ENCODE measurements at regions not wholly inside any gene's neighbourhood (a gene's known extent, or its start where the extent isn't known, plus 50 kb on each side); places are given as distances from the start of the nearest gene placed in this dataset.
A peak's percentile ranks its signal among the peaks of the same experiment; 100 is the strongest.

DNA sequence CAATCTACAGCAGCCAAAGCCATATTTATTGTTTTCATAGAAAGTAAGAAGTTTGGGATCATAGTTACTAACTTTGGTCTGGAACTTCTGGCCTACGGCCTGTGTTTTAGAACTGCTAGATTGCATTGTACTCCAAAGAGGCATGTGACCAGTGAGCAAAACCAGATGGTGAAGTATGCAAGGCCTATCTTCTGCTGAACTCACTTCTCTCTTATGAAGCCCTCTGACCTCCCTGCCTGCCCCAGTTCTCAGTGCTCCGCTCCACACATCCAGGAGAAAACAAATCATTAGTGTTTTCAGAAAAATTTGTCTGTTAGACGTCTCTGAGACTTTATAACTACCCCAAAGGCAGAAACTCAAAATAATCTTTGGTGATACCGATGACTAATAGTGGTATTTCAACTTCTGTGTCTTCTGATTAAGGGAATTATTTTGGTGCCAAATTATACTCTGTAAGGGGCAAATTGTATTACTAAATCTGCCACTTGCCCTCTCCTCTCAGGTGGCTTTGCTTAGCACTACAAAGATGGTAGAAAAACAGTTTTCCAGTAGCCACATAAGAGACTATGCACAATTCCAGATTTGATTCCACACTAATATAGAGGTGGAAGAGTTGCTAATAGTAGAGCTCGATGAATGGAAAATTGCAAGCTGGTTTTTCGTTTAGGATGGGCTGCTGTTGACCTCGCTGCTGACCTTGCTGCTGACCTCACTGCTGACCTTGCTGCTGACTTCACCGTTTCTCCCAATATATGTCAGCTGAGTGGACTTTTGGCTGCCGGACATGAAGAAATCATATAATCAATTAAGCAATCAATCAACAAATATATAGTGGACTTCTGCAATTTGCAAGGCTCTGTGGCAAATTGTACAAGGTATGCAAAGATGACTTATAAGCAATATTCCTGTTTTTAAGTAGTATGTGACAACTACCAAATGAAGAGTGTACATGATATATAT, 147.5 kb downstream of the KITLG start:
- no peak overlapping the region for H3K4me3 ChIP-seq (ENCODE audit: low read depth, low read length)
- TF ChIP-seq CTCF (IDR thresholded peaks at IDR 0.05; ENCODE audit: low read depth, low read length) (no peak), POLR2A (IDR thresholded peaks at IDR 0.05; ENCODE audit: extremely low read depth, insufficient read length) (no peak), MYC (IDR thresholded peaks at IDR 0.05; ENCODE audit: low read depth, low read length) (no peak)
- TF ChIP-seq, protein P1, sequence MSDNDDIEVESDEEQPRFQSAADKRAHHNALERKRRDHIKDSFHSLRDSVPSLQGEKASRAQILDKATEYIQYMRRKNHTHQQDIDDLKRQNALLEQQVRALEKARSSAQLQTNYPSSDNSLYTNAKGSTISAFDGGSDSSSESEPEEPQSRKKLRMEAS (IDR thresholded peaks at IDR 0.05; ENCODE audit: low read depth, low read length): no peak
- no peak for DNase-seq (ENCODE audit: low read depth)

GRCh38 chr12:88433997-88434703, 146.1 kb downstream of the KITLG start:
- TF ChIP-seq, protein P1 (IDR thresholded peaks at IDR 0.05; ENCODE audit: low read depth, low read length): peak; percentile 28; the same call in 1 of the 2 replicates
- TF ChIP-seq CTCF (IDR thresholded peaks at IDR 0.05; ENCODE audit: low read depth, low read length): no peak
- no peak for TF ChIP-seq POLR2A (IDR thresholded peaks at IDR 0.05; ENCODE audit: extremely low read depth, insufficient read length)
- peak; percentile 63; the same call in 1 of the 2 replicates for TF ChIP-seq MYC (IDR thresholded peaks at IDR 0.05; ENCODE audit: low read depth, low read length)
- no peak overlapping the region for H3K4me3 ChIP-seq (ENCODE audit: low read depth, low read length)
- DNase-seq (ENCODE audit: low read depth): peak; percentile 88

DNA sequence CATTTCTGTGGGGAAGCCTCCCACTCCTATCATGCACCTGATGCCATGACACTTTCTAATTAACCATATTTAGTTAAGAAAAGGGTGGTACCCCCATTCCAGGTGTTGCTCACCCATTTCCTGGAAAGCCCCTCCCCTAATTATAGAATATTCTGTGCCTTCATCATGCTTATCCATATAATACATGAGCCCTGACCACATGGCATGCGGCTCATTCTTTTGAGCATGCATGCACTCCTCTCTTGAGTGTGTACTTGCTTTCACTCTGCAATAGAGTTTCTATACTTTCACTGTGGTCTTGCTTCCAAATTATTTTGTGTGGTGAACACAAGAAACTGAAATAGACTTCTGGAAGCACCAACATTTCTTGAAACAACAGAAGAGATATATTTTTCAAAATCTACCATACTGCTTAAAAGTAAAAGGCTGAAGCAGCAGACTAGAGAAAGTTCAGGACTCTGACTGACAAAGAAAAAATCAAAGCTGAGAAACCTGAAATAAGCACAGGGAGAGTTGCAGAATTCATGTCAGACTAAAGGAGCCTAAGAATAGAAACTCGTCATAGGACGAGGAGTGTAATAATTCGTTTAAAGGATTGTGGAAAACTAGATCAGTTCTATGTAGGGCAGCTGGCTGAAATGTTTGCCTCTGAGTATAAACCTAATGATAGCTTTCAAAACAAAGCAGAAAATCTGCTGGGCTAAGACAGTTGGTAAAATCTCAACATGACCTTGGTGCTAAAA, 144.8 kb downstream of the KITLG start:
- no peak overlapping the region for H3K4me3 ChIP-seq (ENCODE audit: low read depth, low read length)
- TF ChIP-seq CTCF (IDR thresholded peaks at IDR 0.05; ENCODE audit: low read depth, low read length) (no peak), MYC (IDR thresholded peaks at IDR 0.05; ENCODE audit: low read depth, low read length) (no peak)
- TF ChIP-seq, protein P1 (IDR thresholded peaks at IDR 0.05; ENCODE audit: low read depth, low read length): no peak
- no peak for DNase-seq (ENCODE audit: low read depth)

- DNase-seq (ENCODE audit: low read depth): no peak
- H3K4me3 ChIP-seq (ENCODE audit: low read depth, low read length): no peak overlapping the region
- no peak for TF ChIP-seq POLR2A (IDR thresholded peaks at IDR 0.05; ENCODE audit: extremely low read depth, insufficient read length)
- TF ChIP-seq MYC (IDR thresholded peaks at IDR 0.05; ENCODE audit: low read depth, low read length): no peak
- TF ChIP-seq, protein P1 (IDR thresholded peaks at IDR 0.05; ENCODE audit: low read depth, low read length): no peak
- TF ChIP-seq CTCF (IDR thresholded peaks at IDR 0.05; ENCODE audit: low read depth, low read length): no peak
Observed at GRCh38 chr12:88437226-88437625, 143.0 kb downstream of the KITLG start.
